ENCODE measurements at regions not wholly inside any gene's neighbourhood (a gene's known extent, or its start where the extent isn't known, plus 50 kb on each side); places are given as distances from the start of the nearest gene placed in this dataset.

GRCh38 chr10:4766454-4766853 is 59.6 kb upstream of the AKR1E2 start:
- H3K4me3 Mint-ChIP-seq: no peak overlapping the region
- POLR2A ChIA-PET: no interaction called here
- CTCF ChIA-PET: interaction anchor here (0.7 to 1.4 kb wide), 5 partner anchors 14 to 1573 kb away, joined by 3 to 7 read pairs (median 4); no protein-coding TSS in a partner anchor
- no peak for ATAC-seq
- Histone ChIP-seq H3K4me3 (ENCODE audit: low read length) (no peak overlapping the region), H3K4me1 (ENCODE audit: control insufficient read depth in 2 of 2, insufficient read depth in 2 of 2, low read length in 2 of 2) (no peaks in the 10 kb centered on the region), H3K27ac (ENCODE audit: low read depth, low read length) (no peak overlapping the region), H3K9me3 (ENCODE audit: control insufficient read depth in 2 of 3, low read length in 3 of 3) (no peaks in the 10 kb centered on the region), H3K36me3 (ENCODE audit: control insufficient read depth in 2 of 3, insufficient read depth in 3 of 3, low read length in 3 of 3) (no peaks in the 10 kb centered on the region), H3K27me3 (ENCODE audit: control insufficient read depth in 2 of 2, insufficient read depth in 2 of 2, low read length in 2 of 2) (no peaks in the 10 kb centered on the region)
- no peaks in the 10 kb centered on the region for H3K9me3 Mint-ChIP-seq
- no peak for DNase-seq
- no peaks in the 10 kb centered on the region for H3K36me3 Mint-ChIP-seq
- H3K27me3 Mint-ChIP-seq: peaks cover 10 to 39% (median 24%) of the 10 kb centered on the region in 5 donors
- intact Hi-C loops (cut with micrococcal nuclease): loop anchor here (2.0 to 5.0 kb wide), 3 partner anchors 109 to 1574 kb away; no protein-coding TSS in a partner anchor
- no peak overlapping the region for H3K27ac Mint-ChIP-seq
- no peaks in the 10 kb centered on the region for H3K4me1 Mint-ChIP-seq

GRCh38 chr10:4765428-4765827 is 60.6 kb upstream of the AKR1E2 start:
- DNase-seq: no peak
- no peak overlapping the region for H3K4me3 Mint-ChIP-seq
- H3K27ac ChIP-seq (ENCODE audit: low read depth, low read length): no peak overlapping the region
- no peak overlapping the region for H3K4me3 ChIP-seq (ENCODE audit: low read length)
- H3K9me3 Mint-ChIP-seq: no peaks in the 10 kb centered on the region
- no peaks in the 10 kb centered on the region for H3K36me3 ChIP-seq (ENCODE audit: control insufficient read depth in 2 of 3, insufficient read depth in 3 of 3, low read length in 3 of 3)
- CTCF ChIA-PET: interaction anchor here (0.7 kb wide), 1 partner anchor 1479 kb away, joined by 4 read pairs; no protein-coding TSS in a partner anchor
- no peaks in the 10 kb centered on the region for H3K36me3 Mint-ChIP-seq
- H3K9me3 ChIP-seq (ENCODE audit: control insufficient read depth in 2 of 3, low read length in 3 of 3): no peaks in the 10 kb centered on the region
- no peak overlapping the region for H3K27ac Mint-ChIP-seq
- no peaks in the 10 kb centered on the region for H3K27me3 ChIP-seq (ENCODE audit: control insufficient read depth in 2 of 2, insufficient read depth in 2 of 2, low read length in 2 of 2)
- peaks cover 0 to 38% (median 15%) of the 10 kb centered on the region in 5 donors for H3K27me3 Mint-ChIP-seq
- no peaks in the 10 kb centered on the region for H3K4me1 ChIP-seq (ENCODE audit: control insufficient read depth in 2 of 2, insufficient read depth in 2 of 2, low read length in 2 of 2)
- intact Hi-C loops (cut with micrococcal nuclease): loop anchor here in 1 of 2 donors (5.0 kb wide), 1 partner anchor 108 kb away; no protein-coding TSS in a partner anchor
- POLR2A ChIA-PET: no interaction called here
- H3K4me1 Mint-ChIP-seq: no peaks in the 10 kb centered on the region
- no peak for ATAC-seq

- ChIA-PET CTCF (no interaction called here), POLR2A (no interaction called here)
- Histone ChIP-seq H3K9me3 (ENCODE audit: control insufficient read depth in 2 of 3, low read length in 3 of 3) (no peaks in the 10 kb centered on the region), H3K27me3 (ENCODE audit: control insufficient read depth in 2 of 2, insufficient read depth in 2 of 2, low read length in 2 of 2) (no peaks in the 10 kb centered on the region), H3K4me3 (ENCODE audit: low read length) (no peak overlapping the region), H3K4me1 (ENCODE audit: control insufficient read depth in 2 of 2, insufficient read depth in 2 of 2, low read length in 2 of 2) (no peaks in the 10 kb centered on the region), H3K36me3 (ENCODE audit: control insufficient read depth in 2 of 3, insufficient read depth in 3 of 3, low read length in 3 of 3) (no peaks in the 10 kb centered on the region), H3K27ac (ENCODE audit: low read depth, low read length) (no peak overlapping the region)
- Mint-ChIP-seq H3K36me3 (no peaks in the 10 kb centered on the region), H3K27ac (no peak overlapping the region), H3K4me3 (no peak overlapping the region), H3K27me3 (peaks cover 7 to 44% (median 21%) of the 10 kb centered on the region in 5 donors), H3K9me3 (no peaks in the 10 kb centered on the region), H3K4me1 (peaks cover 0 to 1% (median 0%) of the 10 kb centered on the region in 7 donors)
- intact Hi-C loops (cut with micrococcal nuclease): no loop called here
- ATAC-seq (no peak), DNase-seq (no peak)
Observed at GRCh38 chr10:4763960-4764428, 62.0 kb upstream of the AKR1E2 start.

- DNase-seq: no peak
- no peaks in the 10 kb centered on the region for H3K27me3 ChIP-seq (ENCODE audit: control insufficient read depth in 2 of 2, insufficient read depth in 2 of 2, low read length in 2 of 2)
- H3K27ac ChIP-seq (ENCODE audit: low read depth, low read length): no peak overlapping the region
- Mint-ChIP-seq H3K4me1 (peaks cover 0 to 1% (median 0%) of the 10 kb centered on the region in 7 donors), H3K4me3 (no peak overlapping the region), H3K36me3 (no peaks in the 10 kb centered on the region), H3K27me3 (peaks cover 7 to 39% (median 21%) of the 10 kb centered on the region in 5 donors), H3K27ac (no peak overlapping the region), H3K9me3 (no peaks in the 10 kb centered on the region)
- H3K9me3 ChIP-seq (ENCODE audit: control insufficient read depth in 2 of 3, low read length in 3 of 3): no peaks in the 10 kb centered on the region
- POLR2A ChIA-PET: no interaction called here
- CTCF ChIA-PET: interaction anchor here (0.5 kb wide), 1 partner anchor 604 kb away, joined by 7 read pairs; no protein-coding TSS in a partner anchor
- intact Hi-C loops (cut with micrococcal nuclease): no loop called here
- no peaks in the 10 kb centered on the region for H3K36me3 ChIP-seq (ENCODE audit: control insufficient read depth in 2 of 3, insufficient read depth in 3 of 3, low read length in 3 of 3)
- no peak for ATAC-seq
- H3K4me1 ChIP-seq (ENCODE audit: control insufficient read depth in 2 of 2, insufficient read depth in 2 of 2, low read length in 2 of 2): no peaks in the 10 kb centered on the region
- H3K4me3 ChIP-seq (ENCODE audit: low read length): no peak overlapping the region
Observed at GRCh38 chr10:4763513-4763912, 62.5 kb upstream of the AKR1E2 start.

GRCh38 chr10:4758256-4758655 is 67.8 kb upstream of the AKR1E2 start:
- no peak overlapping the region for H3K27ac Mint-ChIP-seq
- ChIA-PET CTCF (interaction anchor here (0.6 kb wide), 1 partner anchor 675 kb away, joined by 3 read pairs; no protein-coding TSS in a partner anchor), POLR2A (no interaction called here)
- H3K36me3 Mint-ChIP-seq: no peaks in the 10 kb centered on the region
- no peak for ATAC-seq
- DNase-seq: no peak
- Histone ChIP-seq H3K4me1 (ENCODE audit: control insufficient read depth in 2 of 2, insufficient read depth in 2 of 2, low read length in 2 of 2) (no peaks in the 10 kb centered on the region), H3K27me3 (ENCODE audit: control insufficient read depth in 2 of 2, insufficient read depth in 2 of 2, low read length in 2 of 2) (no peaks in the 10 kb centered on the region), H3K4me3 (ENCODE audit: low read length) (no peak overlapping the region), H3K27ac (ENCODE audit: low read depth, low read length) (no peak overlapping the region), H3K9me3 (ENCODE audit: control insufficient read depth in 2 of 3, low read length in 3 of 3) (no peaks in the 10 kb centered on the region), H3K36me3 (ENCODE audit: control insufficient read depth in 2 of 3, insufficient read depth in 3 of 3, low read length in 3 of 3) (no peaks in the 10 kb centered on the region)
- intact Hi-C loops (cut with micrococcal nuclease): no loop called here
- peaks cover 0 to 1% (median 0%) of the 10 kb centered on the region in 7 donors for H3K4me1 Mint-ChIP-seq
- H3K4me3 Mint-ChIP-seq: no peak overlapping the region
- no peaks in the 10 kb centered on the region for H3K9me3 Mint-ChIP-seq
- peaks cover 18 to 42% (median 26%) of the 10 kb centered on the region in 5 donors for H3K27me3 Mint-ChIP-seq

- intact Hi-C loops (cut with micrococcal nuclease): no loop called here
- H3K27me3 Mint-ChIP-seq: peaks cover 30 to 42% (median 35%) of the 10 kb centered on the region in 5 donors
- no peak overlapping the region for H3K4me3 ChIP-seq (ENCODE audit: low read length)
- H3K4me1 ChIP-seq (ENCODE audit: control insufficient read depth in 2 of 2, insufficient read depth in 2 of 2, low read length in 2 of 2): no peaks in the 10 kb centered on the region
- POLR2A ChIA-PET: no interaction called here
- H3K9me3 Mint-ChIP-seq: no peaks in the 10 kb centered on the region
- DNase-seq (no peak), ATAC-seq (no peak)
- H3K27ac ChIP-seq (ENCODE audit: low read depth, low read length): no peak overlapping the region
- CTCF ChIA-PET: no interaction called here
- H3K9me3 ChIP-seq (ENCODE audit: control insufficient read depth in 2 of 3, low read length in 3 of 3): no peaks in the 10 kb centered on the region
- no peak overlapping the region for H3K27ac Mint-ChIP-seq
- H3K27me3 ChIP-seq (ENCODE audit: control insufficient read depth in 2 of 2, insufficient read depth in 2 of 2, low read length in 2 of 2): no peaks in the 10 kb centered on the region
- H3K36me3 ChIP-seq (ENCODE audit: control insufficient read depth in 2 of 3, insufficient read depth in 3 of 3, low read length in 3 of 3): no peaks in the 10 kb centered on the region
- no peaks in the 10 kb centered on the region for H3K36me3 Mint-ChIP-seq
- peaks cover 0 to 1% (median 0%) of the 10 kb centered on the region in 7 donors for H3K4me1 Mint-ChIP-seq
- no peak overlapping the region for H3K4me3 Mint-ChIP-seq
Observed at GRCh38 chr10:4755286-4755989, 70.6 kb upstream of the AKR1E2 start.

GRCh38 chr10:4754143-4754542 is 71.9 kb upstream of the AKR1E2 start:
- no peak for ATAC-seq
- no peaks in the 10 kb centered on the region for H3K36me3 Mint-ChIP-seq

More at GRCh38 chr10:4754143-4754542, 71.9 kb upstream of the AKR1E2 start:
- intact Hi-C loops (cut with micrococcal nuclease): no loop called here
- Histone ChIP-seq H3K9me3 (ENCODE audit: control insufficient read depth in 2 of 3, low read length in 3 of 3) (no peaks in the 10 kb centered on the region), H3K4me3 (ENCODE audit: low read length) (no peak overlapping the region), H3K27ac (ENCODE audit: low read depth, low read length) (no peak overlapping the region), H3K36me3 (ENCODE audit: control insufficient read depth in 2 of 3, insufficient read depth in 3 of 3, low read length in 3 of 3) (no peaks in the 10 kb centered on the region), H3K4me1 (ENCODE audit: control insufficient read depth in 2 of 2, insufficient read depth in 2 of 2, low read length in 2 of 2) (no peaks in the 10 kb centered on the region), H3K27me3 (ENCODE audit: control insufficient read depth in 2 of 2, insufficient read depth in 2 of 2, low read length in 2 of 2) (no peaks in the 10 kb centered on the region)
- no peaks in the 10 kb centered on the region for H3K4me1 Mint-ChIP-seq
- no peaks in the 10 kb centered on the region for H3K9me3 Mint-ChIP-seq
- ChIA-PET POLR2A (interaction anchor here (0.9 kb wide), 1 partner anchor 10 kb away, joined by 3 read pairs; no protein-coding TSS in a partner anchor), CTCF (no interaction called here)
- H3K4me3 Mint-ChIP-seq: no peak overlapping the region
- DNase-seq: no peak
- peaks cover 27 to 39% (median 34%) of the 10 kb centered on the region in 5 donors for H3K27me3 Mint-ChIP-seq
- H3K27ac Mint-ChIP-seq: no peak overlapping the region

Measured in naive thymus-derived CD4-positive, alpha-beta T cell (primary cell).